Epithelial cell of esophagus (primary cell): ENCODE measurements at regions not wholly inside any gene's neighbourhood (a gene's known extent, or its start where the extent isn't known, plus 50 kb on each side); places are given as distances from the start of the nearest gene placed in this dataset.

Experiments
- DNase-seq: peaks from one replicate; pipeline ENCODE4 v3.0.0; 2010; ENCODE audit warnings: low read depth
- H3K4me3 ChIP-seq: 2 replicates; pipeline ENCODE4 v1.5.1; 2011; ENCODE audit warnings: mild to moderate bottlenecking, low read length, control low read depth
- CTCF ChIP-seq: IDR thresholded peaks from 2 replicates; pipeline ENCODE4 v1.5.1; 2011; ENCODE audit warnings: low read depth, mild to moderate bottlenecking, low read length, control low read depth, inconsistent platforms; ENCODE audit not compliant: insufficient read depth; ENCODE audit errors: missing control alignments

DNA sequence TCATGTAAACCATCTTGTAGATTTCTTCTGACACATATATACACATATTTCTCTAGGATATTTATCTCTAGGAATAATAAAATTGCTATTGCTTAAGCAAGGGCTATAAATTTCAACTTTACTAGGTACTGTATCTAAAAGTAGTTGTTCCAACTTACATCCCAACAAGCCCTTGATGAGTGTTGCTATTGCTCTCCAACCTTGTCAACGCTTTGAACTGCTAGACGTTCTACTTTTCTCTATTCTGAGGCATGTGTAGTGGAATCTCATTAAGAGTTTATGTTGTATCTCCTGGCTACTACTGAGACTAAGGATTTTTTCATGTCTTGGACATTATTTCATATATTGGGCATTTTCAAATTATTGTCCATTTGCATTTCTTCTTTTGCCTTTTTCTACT lies 321.5 kb upstream of the SOX5 start:
- no peak overlapping the region for H3K4me3 ChIP-seq
- no peak for TF ChIP-seq CTCF
- no peak for DNase-seq

DNA sequence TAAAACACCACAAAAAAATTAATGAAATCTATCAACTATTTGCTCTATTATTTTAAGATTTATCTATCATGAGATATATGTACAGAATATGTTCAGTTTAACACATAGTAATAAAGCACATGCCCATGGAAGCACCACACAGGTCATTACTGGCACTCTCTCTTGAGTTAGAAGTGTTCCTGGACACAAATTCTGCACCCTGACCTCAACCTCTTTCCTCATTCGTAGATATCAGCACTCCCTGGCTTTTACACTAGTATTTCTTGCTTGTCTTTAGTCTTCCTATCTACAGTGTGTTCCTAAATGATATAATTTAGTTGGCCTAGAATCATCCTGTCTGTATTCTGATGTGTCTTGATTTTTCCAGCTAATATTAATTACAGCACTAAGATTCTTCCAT lies 321.0 kb upstream of the SOX5 start:
- no peak overlapping the region for H3K4me3 ChIP-seq

DNA sequence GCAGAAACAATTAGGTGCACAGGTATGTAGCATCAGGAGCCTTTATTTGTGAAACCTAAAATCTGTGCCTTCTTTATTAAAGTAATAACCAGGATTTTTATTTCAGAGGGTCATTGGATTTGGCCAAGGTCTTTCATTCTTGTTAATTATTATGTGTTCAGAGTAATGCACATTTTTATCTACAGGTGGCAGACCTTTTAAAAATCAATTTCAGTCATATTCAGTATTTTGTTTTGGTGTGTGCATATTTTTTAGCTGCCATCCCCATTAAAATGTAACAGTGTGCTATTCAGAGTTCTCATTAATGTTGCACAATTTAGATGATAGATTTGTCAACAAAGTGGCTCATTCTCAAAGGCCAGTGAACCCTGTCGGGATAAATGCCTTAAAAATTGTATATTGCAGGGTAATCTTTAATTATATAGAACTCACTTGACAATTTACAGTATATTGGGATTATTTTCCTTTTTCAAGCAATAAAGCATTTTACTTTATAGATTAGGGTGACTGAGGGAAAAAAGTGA lies 319.3 kb upstream of the SOX5 start:
- TF ChIP-seq CTCF, result no peak
- H3K4me3 ChIP-seq, result no peak overlapping the region
- no peak for DNase-seq

More for the DNA sequence above, 321.0 kb upstream of the SOX5 start:
- no peak for DNase-seq
- no peak for TF ChIP-seq CTCF

GRCh38 chr12:24266982-24267381 lies 317.5 kb upstream of the SOX5 start:
- H3K4me3 ChIP-seq, result no peak overlapping the region
- TF ChIP-seq CTCF, result no peak
- DNase-seq, result no peak

DNA sequence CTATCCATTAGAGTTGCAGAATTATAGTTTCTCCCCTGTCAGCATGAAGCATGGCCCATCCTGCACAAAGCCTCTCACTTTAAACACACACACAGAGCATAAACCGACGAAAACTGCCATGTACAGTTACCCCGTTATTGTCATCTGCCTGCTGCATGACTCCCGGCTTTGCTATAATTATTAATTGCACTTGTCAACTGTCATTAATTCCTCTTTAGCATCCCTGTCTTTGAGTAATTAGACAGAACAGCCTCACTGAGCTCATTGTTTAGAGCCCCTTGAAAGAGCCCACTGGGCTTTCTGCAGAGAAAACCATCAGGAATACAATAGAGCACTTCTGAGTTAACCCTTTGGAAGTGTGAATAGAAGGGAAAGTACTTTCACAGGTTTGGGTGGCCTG lies 307.2 kb upstream of the SOX5 start:
- H3K4me3 ChIP-seq, result no peak overlapping the region
- TF ChIP-seq CTCF, result no peak
- no peak for DNase-seq

- no peak for TF ChIP-seq CTCF
- no peak overlapping the region for H3K4me3 ChIP-seq
- DNase-seq, result no peak
These were observed 306.6 kb upstream of the SOX5 start for GRCh38 chr12:24255920-24256665.

- no peak for TF ChIP-seq CTCF
- DNase-seq, result no peak
- no peak overlapping the region for H3K4me3 ChIP-seq
These were observed 303.1 kb upstream of the SOX5 start for GRCh38 chr12:24252602-24253001.
